ACHN (cell line): ENCODE measurements at regions not wholly inside any gene's neighbourhood (a gene's known extent, or its start where the extent isn't known, plus 50 kb on each side); places are given as distances from the start of the nearest gene placed in this dataset.

ENCODE experiments used
- DNase-seq: peaks from one replicate; pipeline ENCODE4 v3.0.0-alpha.2; 2015
- in situ Hi-C: cut with HindIII; loops from 2 replicates; pipeline ENCODE4 v1.10.0; 2017; ENCODE audit warnings: low sequenced_read_pairs, low pct_ligation_motif_present, low pct_unique_long_range_greater_than_20kb

GRCh38 chr2:42913280-42913878 is 121.0 kb upstream of the HAAO start:
- no peak for DNase-seq
- in situ Hi-C loops, result no loop called here

- no peak for DNase-seq
- in situ Hi-C loops, result no loop called here
Observed at GRCh38 chr2:42910645-42911405, 118.4 kb upstream of the HAAO start.

GRCh38 chr2:42909966-42910365 is 117.6 kb upstream of the HAAO start:
- no peak for DNase-seq
- in situ Hi-C loops, result no loop called here

GRCh38 chr2:42908518-42909200 is 116.3 kb upstream of the HAAO start:
- no peak for DNase-seq
- in situ Hi-C loops, result no loop called here

GRCh38 chr2:42907835-42908234 is 115.5 kb upstream of the HAAO start:
- DNase-seq, result no peak
- in situ Hi-C loops, result no loop called here

- in situ Hi-C loops, result no loop called here
- no peak for DNase-seq
Observed at GRCh38 chr2:42906557-42907411, 114.4 kb upstream of the HAAO start.

GRCh38 chr2:42906111-42906556 is 113.8 kb upstream of the HAAO start:
- DNase-seq, result no peak
- in situ Hi-C loops, result no loop called here

GRCh38 chr2:42905341-42906110 is 113.1 kb upstream of the HAAO start:
- in situ Hi-C loops, result no loop called here
- DNase-seq, result no peak

- DNase-seq, result no peak
- in situ Hi-C loops, result no loop called here
Observed at GRCh38 chr2:42904576-42904876, 112.1 kb upstream of the HAAO start.

- in situ Hi-C loops, result no loop called here
- DNase-seq, result no peak
Observed at GRCh38 chr2:42903821-42904575, 111.6 kb upstream of the HAAO start.

GRCh38 chr2:42902939-42903709 is 110.7 kb upstream of the HAAO start:
- in situ Hi-C loops, result no loop called here

GRCh38 chr2:42901076-42901640 is 108.8 kb upstream of the HAAO start:
- no peak for DNase-seq
- in situ Hi-C loops, result no loop called here

More at GRCh38 chr2:42902939-42903709, 110.7 kb upstream of the HAAO start:
- DNase-seq, result no peak

- no peak for DNase-seq
- in situ Hi-C loops, result no loop called here
Observed at GRCh38 chr2:42900289-42900891, 108.0 kb upstream of the HAAO start.

- in situ Hi-C loops, result no loop called here
- no peak for DNase-seq
Observed at GRCh38 chr2:42897358-42897757, 105.0 kb upstream of the HAAO start.

GRCh38 chr2:42895791-42896135 is 103.4 kb upstream of the HAAO start:
- in situ Hi-C loops, result no loop called here
- no peak for DNase-seq

GRCh38 chr2:42895134-42895790 is 102.9 kb upstream of the HAAO start:
- DNase-seq, result no peak
- in situ Hi-C loops, result no loop called here
